WERI-Rb-1 (cell line): ENCODE measurements at regions not wholly inside any gene's neighbourhood (a gene's known extent, or its start where the extent isn't known, plus 50 kb on each side); places are given as distances from the start of the nearest gene placed in this dataset.

Source experiments
- DNase-seq: peaks from one replicate; pipeline ENCODE4 v3.0.0-alpha.2; 2020
- H3K27ac ChIP-seq: fragments of 250-450 bp; sonication (Bioruptor Pico); 2 replicates; pipeline ENCODE4 v1.5.1; 2020; ENCODE audit warnings: mild to moderate bottlenecking, moderate library complexity
- H3K27me3 ChIP-seq: fragments of 250-450 bp; sonication (Bioruptor Pico); 2 replicates; pipeline ENCODE4 v1.5.1; 2021; ENCODE audit warnings: mild to moderate bottlenecking, low read depth, moderate library complexity; ENCODE audit not compliant: insufficient read depth, severe bottlenecking
- H3K36me3 ChIP-seq: fragments of 250-450 bp; sonication (Bioruptor Pico); 2 replicates; pipeline ENCODE4 v1.5.1; 2020; ENCODE audit warnings: mild to moderate bottlenecking, moderate library complexity
- H3K4me3 ChIP-seq: 2 replicates; pipeline ENCODE4 v1.5.1; 2011; ENCODE audit warnings: low read depth, mild to moderate bottlenecking, control low read depth, low read length
- H3K9me3 ChIP-seq: fragments of 250-450 bp; sonication (Bioruptor Pico); 2 replicates; pipeline ENCODE4 v1.5.1; 2021; ENCODE audit warnings: mild to moderate bottlenecking, moderate library complexity; ENCODE audit not compliant: severe bottlenecking
- CTCF ChIP-seq: IDR thresholded peaks from 2 replicates; pipeline ENCODE4 v1.5.1; 2011; ENCODE audit warnings: low read depth, mild to moderate bottlenecking, control low read depth, inconsistent platforms, low read length

- no peaks in the 10 kb centered on the region for H3K9me3 ChIP-seq
- no peak for TF ChIP-seq CTCF
- H3K27me3 ChIP-seq, result no peaks in the 10 kb centered on the region
- H3K27ac ChIP-seq, result no peak overlapping the region
- no peak for DNase-seq
- H3K36me3 ChIP-seq, result no peaks in the 10 kb centered on the region
- H3K4me3 ChIP-seq, result no peak overlapping the region
These were observed 556.5 kb upstream of the KCNMB2 start for GRCh38 chr3:177979703-177980102.

DNA sequence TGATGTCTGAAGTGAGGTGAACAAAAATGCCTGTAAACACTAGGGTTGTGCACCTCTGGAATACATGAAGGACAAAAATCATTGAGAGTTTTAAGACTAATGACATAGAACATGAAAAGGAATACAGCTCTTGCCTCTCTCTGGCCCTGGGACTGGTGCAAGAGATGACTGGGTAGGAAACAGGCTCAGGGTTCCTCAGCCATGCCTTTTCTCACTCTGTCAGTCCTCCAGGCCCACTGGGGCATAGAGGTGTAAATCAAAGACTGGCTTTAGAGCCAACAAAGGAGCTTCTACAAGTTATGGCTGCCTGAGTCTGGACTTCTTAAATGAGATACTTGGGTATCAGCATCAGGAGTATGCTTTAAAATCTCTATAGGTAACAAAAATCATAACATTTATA is 554.7 kb upstream of the KCNMB2 start:
- Histone ChIP-seq H3K9me3 (no peaks in the 10 kb centered on the region), H3K36me3 (no peaks in the 10 kb centered on the region), H3K27me3 (no peaks in the 10 kb centered on the region), H3K4me3 (no peak overlapping the region), H3K27ac (no peak overlapping the region)
- no peak for TF ChIP-seq CTCF
- no peak for DNase-seq

GRCh38 chr3:177982034-177982433 is 554.2 kb upstream of the KCNMB2 start:
- H3K27me3 ChIP-seq, result no peaks in the 10 kb centered on the region
- no peaks in the 10 kb centered on the region for H3K9me3 ChIP-seq
- no peak overlapping the region for H3K27ac ChIP-seq
- no peaks in the 10 kb centered on the region for H3K36me3 ChIP-seq
- no peak overlapping the region for H3K4me3 ChIP-seq
- TF ChIP-seq CTCF, result no peak
- DNase-seq, result no peak

DNA sequence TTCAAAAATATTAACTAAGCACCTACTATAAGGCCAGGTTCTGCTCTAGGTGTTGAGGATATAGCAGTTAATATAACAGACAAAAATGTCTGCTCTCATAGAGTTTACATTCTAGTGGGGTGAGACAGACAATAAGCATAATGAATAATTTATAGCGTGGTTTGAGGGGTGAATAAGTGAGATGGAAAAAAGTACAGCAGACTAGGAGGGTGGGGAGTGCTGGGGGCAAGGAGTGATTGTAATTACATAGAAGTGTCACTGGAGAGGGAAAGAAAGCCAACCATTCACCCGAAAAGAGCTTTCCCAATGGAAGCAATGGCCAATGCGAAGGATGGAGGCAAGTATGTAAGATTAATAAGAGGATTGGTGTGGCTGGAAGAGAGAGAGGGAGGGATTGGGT is 552.9 kb upstream of the KCNMB2 start:
- Histone ChIP-seq H3K27me3 (no peaks in the 10 kb centered on the region), H3K9me3 (no peaks in the 10 kb centered on the region), H3K4me3 (no peak overlapping the region), H3K36me3 (no peaks in the 10 kb centered on the region), H3K27ac (no peak overlapping the region)
- DNase-seq, result no peak
- no peak for TF ChIP-seq CTCF

DNA sequence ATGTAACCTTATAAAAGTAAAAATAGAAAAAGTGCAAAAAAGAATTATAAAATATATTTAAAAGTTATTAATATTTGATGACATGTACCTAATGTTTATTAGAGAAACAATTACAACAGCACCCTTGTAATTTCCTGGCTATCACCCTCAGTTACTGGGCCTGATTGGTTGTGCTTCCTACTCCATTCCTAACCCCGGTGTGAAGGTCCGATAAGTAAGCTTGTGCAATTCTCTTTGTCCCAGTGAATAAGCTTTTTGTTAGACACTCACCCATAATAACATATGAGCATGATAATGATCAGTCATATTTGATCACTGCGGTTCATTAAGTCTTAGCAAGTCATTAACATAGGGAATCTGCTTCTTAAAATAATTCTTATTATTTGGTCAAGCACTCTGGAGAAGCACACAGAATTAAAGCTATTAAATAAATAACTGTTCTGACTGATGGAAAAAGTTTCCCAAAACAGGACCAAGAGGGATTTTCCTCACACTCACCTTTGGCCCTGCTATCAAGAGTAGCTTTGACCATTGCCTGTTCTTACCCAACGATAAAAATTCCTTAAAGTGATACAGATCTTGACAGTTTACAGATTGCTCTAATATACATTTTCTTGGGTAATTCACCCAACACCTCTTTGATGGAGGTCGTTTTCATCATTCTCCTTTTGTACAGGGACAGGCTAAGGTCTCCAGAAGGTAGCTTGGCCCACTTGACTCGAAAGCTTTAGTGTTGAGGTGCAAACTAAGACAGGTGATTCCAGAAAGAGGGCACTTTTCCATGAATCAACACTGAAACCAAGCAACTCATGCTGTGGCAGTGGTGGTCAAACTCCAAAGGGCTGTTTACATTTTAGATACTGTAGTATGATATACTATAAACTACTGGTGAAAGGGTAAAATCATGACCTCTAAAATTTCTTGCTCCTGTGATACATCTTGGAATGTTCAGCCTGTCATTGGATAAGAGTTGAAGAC is 543.0 kb upstream of the KCNMB2 start:
- DNase-seq, result no peak
- H3K27ac ChIP-seq, result no peak overlapping the region
- H3K27me3 ChIP-seq, result no peaks in the 10 kb centered on the region
- no peak for TF ChIP-seq CTCF
- no peaks in the 10 kb centered on the region for H3K36me3 ChIP-seq
- no peak overlapping the region for H3K4me3 ChIP-seq
- H3K9me3 ChIP-seq, result no peaks in the 10 kb centered on the region
